ENCODE measurements at regions not wholly inside any gene's neighbourhood (a gene's known extent, or its start where the extent isn't known, plus 50 kb on each side); places are given as distances from the start of the nearest gene placed in this dataset.

GRCh38 chr5:164497311-164498064 is 992.1 kb downstream of the MAT2B start:
- TF ChIP-seq CTCF (IDR thresholded peaks at IDR 0.05) = no peak
- no peak for TF ChIP-seq POLR2A (IDR thresholded peaks at IDR 0.05)
